ENCODE measurements at regions not wholly inside any gene's neighbourhood (a gene's known extent, or its start where the extent isn't known, plus 50 kb on each side); places are given as distances from the start of the nearest gene placed in this dataset.

- no peak for DNase-seq
These were observed 103.2 kb downstream of the TBX5 start for GRCh38 chr12:114302606-114303315.

- DNase-seq: no peak
These were observed 103.8 kb downstream of the TBX5 start for GRCh38 chr12:114302117-114302516.

GRCh38 chr12:114294303-114294685, 111.7 kb downstream of the TBX5 start:
- no peak for DNase-seq

GRCh38 chr12:114293571-114294302, 112.2 kb downstream of the TBX5 start:
- no peak for DNase-seq

GRCh38 chr12:114293073-114293472, 112.9 kb downstream of the TBX5 start:
- DNase-seq: no peak

- no peak for DNase-seq
These were observed 114.4 kb downstream of the TBX5 start for GRCh38 chr12:114291389-114292060.

GRCh38 chr12:114287821-114288525, 118.0 kb downstream of the TBX5 start:
- no peak for DNase-seq

GRCh38 chr12:114286145-114286544, 119.8 kb downstream of the TBX5 start:
- no peak for DNase-seq

GRCh38 chr12:114285554-114285953, 120.4 kb downstream of the TBX5 start:
- no peak for DNase-seq

- DNase-seq: no peak
These were observed 121.9 kb downstream of the TBX5 start for GRCh38 chr12:114284041-114284440.

GRCh38 chr12:114275932-114276785, 129.8 kb downstream of the TBX5 start:
- no peak for DNase-seq

- no peak for DNase-seq
These were observed 130.9 kb downstream of the TBX5 start for GRCh38 chr12:114275086-114275485.

GRCh38 chr12:114274131-114274530, 131.8 kb downstream of the TBX5 start:
- no peak for DNase-seq

GRCh38 chr12:114272605-114273004, 133.3 kb downstream of the TBX5 start:
- no peak for DNase-seq

- DNase-seq: no peak
These were observed 133.9 kb downstream of the TBX5 start for GRCh38 chr12:114272071-114272470.

GRCh38 chr12:114269153-114269552, 136.8 kb downstream of the TBX5 start:
- DNase-seq: no peak

- DNase-seq: no peak
These were observed 139.4 kb downstream of the TBX5 start for GRCh38 chr12:114266536-114266935.

- no peak for DNase-seq
These were observed 140.9 kb downstream of the TBX5 start for GRCh38 chr12:114265036-114265435.

GRCh38 chr12:114263056-114263805, 142.7 kb downstream of the TBX5 start:
- peak; percentile 81 for DNase-seq

- no peak for DNase-seq
These were observed 148.3 kb downstream of the TBX5 start for GRCh38 chr12:114257687-114258086.

- DNase-seq: no peak
These were observed 150.9 kb downstream of the TBX5 start for GRCh38 chr12:114254998-114255397.
